ENCODE measurements at regions not wholly inside any gene's neighbourhood (a gene's known extent, or its start where the extent isn't known, plus 50 kb on each side); places are given as distances from the start of the nearest gene placed in this dataset.

- Histone ChIP-seq H3K9me3 (ENCODE audit: low read depth) (no peaks in the 10 kb centered on the region), H3K4me3 (no peak overlapping the region), H2AFZ (replicated peaks) (no peak overlapping the region), H4K20me1 (ENCODE audit: low read depth) (no peaks in the 10 kb centered on the region), H3K27ac (no peak overlapping the region), H3K27me3 (no peaks in the 10 kb centered on the region), H3K4me2 (no peak overlapping the region), H3F3A (ENCODE audit: low read depth) (no peaks in the 10 kb centered on the region), H3K4me1 (no peaks in the 10 kb centered on the region), H3K79me2 (ENCODE audit: low read depth) (no peaks in the 10 kb centered on the region), H3K36me3 (no peaks in the 10 kb centered on the region), H3K9ac (no peak overlapping the region)
- DNase-seq (ENCODE audit: low spot score), result no peak
- peaks cover 4% of the 10 kb centered on the region for H3K27me3 Mint-ChIP-seq (ENCODE audit: insufficient read depth, low read depth)
- no peak overlapping the region for H3K4me3 Mint-ChIP-seq
- TF ChIP-seq CTCF (IDR thresholded peaks at IDR 0.05) (no peak), EZH2phosphoT487 (IDR thresholded peaks at IDR 0.05) (no peak), EZH2 (IDR thresholded peaks at IDR 0.05) (no peak)
- no peaks in the 10 kb centered on the region for H3K36me3 Mint-ChIP-seq
- H3K4me1 Mint-ChIP-seq, result no peaks in the 10 kb centered on the region
- peaks cover 9% of the 10 kb centered on the region for H3K9me3 Mint-ChIP-seq
- no peak overlapping the region for H3K27ac Mint-ChIP-seq
These were observed 135.0 kb upstream of the PROKR2 start for GRCh38 chr20:5451643-5452210.

DNA sequence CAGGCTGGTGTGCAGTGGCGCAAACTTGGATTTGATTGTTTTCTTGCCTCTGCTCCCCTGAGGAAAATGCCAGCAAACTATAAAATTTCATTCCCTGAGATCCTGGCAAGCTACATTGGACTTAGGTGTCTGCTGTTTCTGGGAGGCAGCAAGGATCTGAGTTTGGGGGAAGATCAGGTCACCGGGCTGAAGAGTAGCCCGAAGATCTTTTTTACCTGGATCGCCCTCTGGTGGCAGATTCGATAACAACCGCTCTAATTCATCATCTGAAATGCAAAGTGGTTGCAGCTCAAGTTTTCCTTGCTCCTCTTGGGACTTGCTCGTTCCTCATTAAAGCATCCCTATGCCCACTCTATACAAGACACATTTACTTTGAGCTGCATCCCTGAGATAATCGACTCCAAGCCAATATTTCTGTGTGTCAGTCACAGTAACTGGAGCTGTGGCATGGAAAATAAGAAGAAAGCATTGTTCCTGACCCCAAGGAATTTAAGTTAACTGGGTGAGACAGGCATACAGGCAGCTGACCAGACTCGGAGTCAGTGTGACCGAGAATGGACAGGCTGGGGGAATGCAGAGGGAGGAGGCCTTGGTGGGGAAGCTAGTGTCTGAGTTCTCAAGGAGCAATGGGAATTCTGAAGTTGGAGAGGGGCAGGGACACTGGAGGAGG lies 131.8 kb upstream of the PROKR2 start:
- H3K27ac Mint-ChIP-seq, result no peak overlapping the region

DNA sequence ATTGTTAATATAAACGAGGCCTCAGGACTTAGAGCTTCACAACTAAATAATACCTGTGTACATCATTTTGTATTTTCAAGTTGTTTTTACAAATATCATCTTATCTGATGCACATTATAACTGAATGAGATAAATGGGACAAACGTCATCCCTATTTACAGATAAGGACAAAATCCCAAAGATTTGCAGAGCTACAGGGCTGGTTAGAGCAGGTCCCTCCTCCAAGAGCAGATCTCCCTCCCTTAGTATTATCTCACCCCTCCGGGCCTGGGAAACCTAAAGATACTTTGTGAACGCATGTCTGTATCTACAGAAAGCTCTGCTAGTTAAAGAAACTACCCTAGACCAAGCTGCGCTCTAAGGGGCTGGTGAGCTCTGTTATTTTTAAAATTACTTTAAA lies 130.4 kb upstream of the PROKR2 start:
- H3K4me1 Mint-ChIP-seq, result no peaks in the 10 kb centered on the region
- TF ChIP-seq EZH2phosphoT487 (IDR thresholded peaks at IDR 0.05) (no peak), EZH2 (IDR thresholded peaks at IDR 0.05) (no peak)
- no peak overlapping the region for H3K4me3 Mint-ChIP-seq

More for the DNA sequence above, 131.8 kb upstream of the PROKR2 start:
- Histone ChIP-seq H3K4me1 (no peaks in the 10 kb centered on the region), H3K9me3 (ENCODE audit: low read depth) (no peaks in the 10 kb centered on the region), H3K4me2 (no peak overlapping the region), H2AFZ (replicated peaks) (no peak overlapping the region), H3K79me2 (ENCODE audit: low read depth) (no peaks in the 10 kb centered on the region), H3K27me3 (no peaks in the 10 kb centered on the region), H3K4me3 (no peak overlapping the region), H3F3A (ENCODE audit: low read depth) (no peaks in the 10 kb centered on the region), H4K20me1 (ENCODE audit: low read depth) (no peaks in the 10 kb centered on the region), H3K9ac (no peak overlapping the region), H3K27ac (no peak overlapping the region), H3K36me3 (no peaks in the 10 kb centered on the region)
- TF ChIP-seq EZH2 (IDR thresholded peaks at IDR 0.05) (no peak), EZH2phosphoT487 (IDR thresholded peaks at IDR 0.05) (no peak), CTCF (IDR thresholded peaks at IDR 0.05) (peak; percentile 84)
- Mint-ChIP-seq H3K4me1 (no peaks in the 10 kb centered on the region), H3K9me3 (peaks cover 5% of the 10 kb centered on the region), H3K36me3 (no peaks in the 10 kb centered on the region), H3K27me3 (ENCODE audit: insufficient read depth, low read depth) (peaks cover 4% of the 10 kb centered on the region), H3K4me3 (no peak overlapping the region)
- DNase-seq (ENCODE audit: low spot score), result peak; percentile 73

DNA sequence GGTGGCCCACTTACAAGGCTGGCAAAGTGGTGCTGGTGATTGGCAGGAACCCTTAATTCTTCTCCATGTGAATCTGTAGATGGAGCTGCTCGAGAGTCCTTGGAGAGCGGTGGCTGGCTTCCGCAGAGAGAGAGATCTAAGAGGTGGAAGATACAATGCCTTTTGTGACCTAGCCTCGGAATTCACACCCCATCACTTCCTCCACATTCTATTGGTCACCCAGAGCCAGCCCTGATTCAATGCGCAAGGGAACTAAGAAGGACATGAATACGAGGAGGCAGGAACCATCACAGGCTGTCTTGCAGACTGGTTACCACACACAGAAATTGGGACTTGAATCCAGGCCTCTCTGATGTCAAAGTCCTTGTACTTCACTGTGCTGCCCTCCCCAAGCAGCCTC lies 128.9 kb upstream of the PROKR2 start:
- Mint-ChIP-seq H3K9me3 (no peaks in the 10 kb centered on the region), H3K4me3 (no peak overlapping the region), H3K27ac (no peak overlapping the region), H3K4me1 (no peaks in the 10 kb centered on the region), H3K27me3 (ENCODE audit: insufficient read depth, low read depth) (peaks cover 2% of the 10 kb centered on the region), H3K36me3 (no peaks in the 10 kb centered on the region)
- no peak overlapping the region for H3K9ac ChIP-seq
- H3K4me1 ChIP-seq, result no peaks in the 10 kb centered on the region
- H3K9me3 ChIP-seq (ENCODE audit: low read depth), result no peaks in the 10 kb centered on the region
- H3K36me3 ChIP-seq, result no peaks in the 10 kb centered on the region
- no peak overlapping the region for H3K4me3 ChIP-seq
- no peak for DNase-seq (ENCODE audit: low spot score)
- no peaks in the 10 kb centered on the region for H3K79me2 ChIP-seq (ENCODE audit: low read depth)
- no peak overlapping the region for H2AFZ ChIP-seq (replicated peaks)
- H3K4me2 ChIP-seq, result no peak overlapping the region
- H4K20me1 ChIP-seq (ENCODE audit: low read depth), result no peaks in the 10 kb centered on the region
- H3K27ac ChIP-seq, result no peak overlapping the region
- H3F3A ChIP-seq (ENCODE audit: low read depth), result no peaks in the 10 kb centered on the region
- no peak for TF ChIP-seq CTCF (IDR thresholded peaks at IDR 0.05)
- no peak for TF ChIP-seq EZH2 (IDR thresholded peaks at IDR 0.05)
- TF ChIP-seq EZH2phosphoT487 (IDR thresholded peaks at IDR 0.05), result no peak
- no peaks in the 10 kb centered on the region for H3K27me3 ChIP-seq

More for the DNA sequence above, 130.4 kb upstream of the PROKR2 start:
- Histone ChIP-seq H4K20me1 (ENCODE audit: low read depth) (no peaks in the 10 kb centered on the region), H2AFZ (replicated peaks) (no peak overlapping the region), H3K79me2 (ENCODE audit: low read depth) (no peaks in the 10 kb centered on the region), H3K27ac (no peak overlapping the region), H3K27me3 (no peaks in the 10 kb centered on the region), H3K4me2 (no peak overlapping the region), H3K9me3 (ENCODE audit: low read depth) (no peaks in the 10 kb centered on the region), H3F3A (ENCODE audit: low read depth) (no peaks in the 10 kb centered on the region), H3K4me1 (no peaks in the 10 kb centered on the region), H3K4me3 (no peak overlapping the region), H3K36me3 (no peaks in the 10 kb centered on the region), H3K9ac (no peak overlapping the region)
- Mint-ChIP-seq H3K27ac (no peak overlapping the region), H3K36me3 (no peaks in the 10 kb centered on the region), H3K27me3 (ENCODE audit: insufficient read depth, low read depth) (peaks cover 2% of the 10 kb centered on the region), H3K9me3 (peaks cover 5% of the 10 kb centered on the region)
- DNase-seq (ENCODE audit: low spot score), result no peak

Measured in neural progenitor cell (in vitro differentiated cells).